PC-3 (cell line): ENCODE measurements at regions not wholly inside any gene's neighbourhood (a gene's known extent, or its start where the extent isn't known, plus 50 kb on each side); places are given as distances from the start of the nearest gene placed in this dataset.

Experiments used
- ATAC-seq: fragments of 200-7000 bp; cut with Tn5 transposase; 2 replicates; pipeline ENCODE4 v1.9.1; 2020; ENCODE audit warnings: mild to moderate bottlenecking, moderate library complexity
- BruUV-seq: library from RNA; stranded (reverse); fragments of 400-500 nt; replicated peaks from 2 replicates; lab custom pipeline; 2021; lab: Mats Ljungman, UMichigan
- CTCF ChIA-PET: fragments of 300-600 bp; sonication (Branson Sonifier 250); formaldehyde crosslinking; loops from one replicate; lab custom pipeline; 2022; ENCODE audit warnings: antibody characterized with exemption; lab: Charles Lee
- POLR2A ChIA-PET: fragments of 300-600 bp; sonication (Branson Sonifier 250); formaldehyde crosslinking; loops from one replicate; lab custom pipeline; 2022; ENCODE audit warnings: antibody characterized with exemption; ENCODE audit not compliant: unreplicated experiment; lab: Charles Lee
- DNase-seq: peaks from one replicate; pipeline ENCODE4 v3.0.0-alpha.2; 2015
- H2AFZ ChIP-seq: fragments of 300-600 bp; sonication (generic); 2 replicates; pipeline ENCODE4 v1.6.0; 2016; ENCODE audit warnings: antibody characterized with exemption, low read length
- H3F3A ChIP-seq: fragments of 300-600 bp; sonication (generic); one replicate; pipeline ENCODE4 v1.6.0; 2017; ENCODE audit warnings: antibody characterized with exemption, low read length, control low read depth, mild to moderate bottlenecking; ENCODE audit not compliant: unreplicated experiment
- H3K27ac ChIP-seq: fragments of 300-600 bp; sonication (generic); 2 replicates; pipeline ENCODE4 v1.5.1; 2016; ENCODE audit warnings: mild to moderate bottlenecking, low read length
- H3K27me3 ChIP-seq: fragments of 300-600 bp; sonication (generic); 2 replicates; pipeline ENCODE4 v1.6.1; 2016; ENCODE audit warnings: low read length, mixed read lengths
- H3K36me3 ChIP-seq: fragments of 300-600 bp; sonication (generic); 2 replicates; pipeline ENCODE4 v1.6.1; 2016; ENCODE audit warnings: low read depth, mixed run types, low read length, mixed read lengths
- H3K4me1 ChIP-seq: fragments of 300-600 bp; sonication (generic); 2 replicates; pipeline ENCODE4 v1.5.1; 2016; ENCODE audit warnings: low read length; ENCODE audit not compliant: insufficient read depth
- H3K4me2 ChIP-seq: fragments of 300-600 bp; sonication (generic); 2 replicates; pipeline ENCODE4 v1.6.0; 2016; ENCODE audit warnings: low read length
- H3K4me3 ChIP-seq: fragments of 300-600 bp; sonication (generic); 2 replicates; pipeline ENCODE4 v1.5.1; 2016; ENCODE audit warnings: mild to moderate bottlenecking, low read length, mixed read lengths
- H3K79me2 ChIP-seq: fragments of 300-600 bp; sonication (generic); 2 replicates; pipeline ENCODE4 v1.6.1; 2017; ENCODE audit warnings: low read length, mixed read lengths
- H3K9ac ChIP-seq: fragments of 300-600 bp; sonication (generic); 2 replicates; pipeline ENCODE4 v1.6.0; 2016; ENCODE audit warnings: mild to moderate bottlenecking, low read length
- H3K9me2 ChIP-seq: fragments of 300-600 bp; sonication (generic); replicated peaks from 2 replicates; pipeline ENCODE4 v1.6.1; 2016; ENCODE audit warnings: mixed run types, low read length, mixed read lengths
- H3K9me3 ChIP-seq: fragments of 300-600 bp; sonication (generic); 2 replicates; pipeline ENCODE4 v1.6.1; 2016; ENCODE audit warnings: low read length, mixed read lengths
- H4K20me1 ChIP-seq: fragments of 300-600 bp; sonication (generic); 2 replicates; pipeline ENCODE4 v1.6.1; 2016; ENCODE audit warnings: low read length, mixed read lengths
- EZH2 ChIP-seq: fragments of 300-600 bp; sonication (generic); IDR thresholded peaks from one replicate; pipeline ENCODE4 v1.6.1; 2017; ENCODE audit warnings: antibody characterized with exemption, mild to moderate bottlenecking, low read length; ENCODE audit not compliant: unreplicated experiment
- EZH2phosphoT487 ChIP-seq: fragments of 300-600 bp; sonication (generic); IDR thresholded peaks from 2 replicates; pipeline ENCODE4 v1.6.1; 2018; ENCODE audit warnings: mild to moderate bottlenecking, antibody characterized with exemption, low read length, borderline replicate concordance
- intact Hi-C: fragments of 100-400 bp; cut with micrococcal nuclease; formaldehyde crosslinking; loops from 2 replicates; pipeline ENCODE4 v1.9.0; 2023
- TF ChIP-seq, protein P1 (sequence below): fragments of 300-600 bp; sonication (generic); conservative IDR thresholded peaks from 2 replicates; pipeline ENCODE4 v1.5.1; 2017; ENCODE audit warnings: antibody characterized with exemption, low read depth, mild to moderate bottlenecking, low read length

- H3K27me3 ChIP-seq: no peaks in the 10 kb centered on the region
- no peaks in the 10 kb centered on the region for H3K9me2 ChIP-seq
- TF ChIP-seq EZH2 (no peak), EZH2phosphoT487 (no peak)
- TF ChIP-seq, protein P1, sequence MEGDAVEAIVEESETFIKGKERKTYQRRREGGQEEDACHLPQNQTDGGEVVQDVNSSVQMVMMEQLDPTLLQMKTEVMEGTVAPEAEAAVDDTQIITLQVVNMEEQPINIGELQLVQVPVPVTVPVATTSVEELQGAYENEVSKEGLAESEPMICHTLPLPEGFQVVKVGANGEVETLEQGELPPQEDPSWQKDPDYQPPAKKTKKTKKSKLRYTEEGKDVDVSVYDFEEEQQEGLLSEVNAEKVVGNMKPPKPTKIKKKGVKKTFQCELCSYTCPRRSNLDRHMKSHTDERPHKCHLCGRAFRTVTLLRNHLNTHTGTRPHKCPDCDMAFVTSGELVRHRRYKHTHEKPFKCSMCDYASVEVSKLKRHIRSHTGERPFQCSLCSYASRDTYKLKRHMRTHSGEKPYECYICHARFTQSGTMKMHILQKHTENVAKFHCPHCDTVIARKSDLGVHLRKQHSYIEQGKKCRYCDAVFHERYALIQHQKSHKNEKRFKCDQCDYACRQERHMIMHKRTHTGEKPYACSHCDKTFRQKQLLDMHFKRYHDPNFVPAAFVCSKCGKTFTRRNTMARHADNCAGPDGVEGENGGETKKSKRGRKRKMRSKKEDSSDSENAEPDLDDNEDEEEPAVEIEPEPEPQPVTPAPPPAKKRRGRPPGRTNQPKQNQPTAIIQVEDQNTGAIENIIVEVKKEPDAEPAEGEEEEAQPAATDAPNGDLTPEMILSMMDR: no peak
- H3K36me3 ChIP-seq: peaks cover 7% of the 10 kb centered on the region; the same call in 1 of the 2 replicates
- ChIA-PET CTCF (interaction anchor here (0.6 kb wide), 1 partner anchor 80 kb away, joined by 3 read pairs; no protein-coding TSS in a partner anchor), POLR2A (interaction anchor here (0.7 kb wide), 1 partner anchor 67 kb away, joined by 3 read pairs; no protein-coding TSS in a partner anchor)
- H4K20me1 ChIP-seq: no peaks in the 10 kb centered on the region
- H3K79me2 ChIP-seq: peaks cover 13% of the 10 kb centered on the region; the same call in 1 of the 2 replicates
- no peak overlapping the region for H2AFZ ChIP-seq
- H3K4me2 ChIP-seq: no peak overlapping the region
- BruUV-seq: no TSS peak
- H3K27ac ChIP-seq: no peak overlapping the region
- no peak overlapping the region for H3K9ac ChIP-seq
- H3K4me3 ChIP-seq: no peak overlapping the region
- H3K9me3 ChIP-seq: no peaks in the 10 kb centered on the region
- intact Hi-C loops: no loop called here
- peaks cover 31% of the 10 kb centered on the region for H3K4me1 ChIP-seq
- H3F3A ChIP-seq: no peaks in the 10 kb centered on the region
- ATAC-seq: no peak; the same call in 1 of the 2 replicates
- DNase-seq: peak; percentile 40
Measured at GRCh38 chr14:51562816-51563215, 88.9 kb upstream of the FRMD6 start.

DNA sequence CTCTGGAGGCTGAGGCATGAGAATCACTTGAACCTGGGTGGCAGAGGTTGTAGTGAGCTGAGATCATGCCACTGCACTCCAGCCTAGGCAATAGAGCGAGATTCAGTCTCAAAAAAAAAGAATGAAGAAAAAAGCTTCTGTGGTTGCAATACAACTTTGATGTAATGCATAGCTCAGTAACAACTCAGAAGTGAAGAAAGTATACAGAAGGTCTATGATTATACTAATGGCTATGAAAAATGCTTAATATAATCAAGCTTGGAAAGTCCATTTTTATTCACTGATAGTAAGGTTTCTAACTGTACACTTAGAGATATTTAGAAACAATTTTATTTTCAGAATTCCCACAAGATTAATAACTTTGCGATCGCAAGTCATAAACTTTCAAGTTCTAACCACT is 88.2 kb upstream of the FRMD6 start:
- Histone ChIP-seq H3K4me1 (peaks cover 31% of the 10 kb centered on the region), H3K4me2 (no peak overlapping the region; the same call in 1 of the 2 replicates), H3K9me3 (no peaks in the 10 kb centered on the region), H3K27me3 (no peaks in the 10 kb centered on the region), H3K27ac (no peak overlapping the region), H3K36me3 (peaks cover 7% of the 10 kb centered on the region; the same call in 1 of the 2 replicates), H3K4me3 (no peak overlapping the region), H3K9ac (no peak overlapping the region), H4K20me1 (no peaks in the 10 kb centered on the region), H3K9me2 (no peaks in the 10 kb centered on the region), H2AFZ (no peak overlapping the region), H3F3A (no peaks in the 10 kb centered on the region), H3K79me2 (peaks cover 13% of the 10 kb centered on the region; the same call in 1 of the 2 replicates)
- TF ChIP-seq EZH2 (no peak), EZH2phosphoT487 (no peak)
- TF ChIP-seq, protein P1: no peak
- intact Hi-C loops: no loop called here
- no peak for DNase-seq
- ChIA-PET POLR2A (interaction anchor here (0.6 to 0.7 kb wide), 4 partner anchors 12 to 162 kb away, joined by 3 to 7 read pairs (median 3); no protein-coding TSS in a partner anchor), CTCF (no interaction called here)
- no TSS peak for BruUV-seq
- no peak for ATAC-seq

DNA sequence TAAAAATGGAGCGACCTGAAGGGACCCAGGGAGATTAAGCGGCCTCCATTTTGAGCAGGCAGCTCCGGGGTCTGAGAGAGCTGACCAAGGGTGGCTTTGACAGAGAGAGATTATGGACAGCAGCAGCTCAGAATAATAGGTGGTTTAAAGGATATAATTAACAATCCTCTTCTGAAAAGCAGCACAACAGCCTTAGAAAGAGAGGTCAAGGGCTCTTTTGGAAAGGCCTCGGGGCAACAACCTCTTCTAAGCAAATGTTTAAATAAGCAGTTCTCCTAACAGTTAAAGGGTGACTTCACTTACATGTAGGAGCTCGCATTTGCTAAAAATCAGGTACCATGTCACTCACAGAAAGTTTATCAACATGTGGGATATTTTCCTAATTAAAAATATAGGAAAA is 87.2 kb upstream of the FRMD6 start:
- Histone ChIP-seq H3K9me3 (no peaks in the 10 kb centered on the region), H3K36me3 (peaks cover 7% of the 10 kb centered on the region; the same call in 1 of the 2 replicates), H3K4me3 (peak overlapping the region; percentile 8; the same call in 1 of the 2 replicates), H3K4me1 (peaks cover 31% of the 10 kb centered on the region), H3K79me2 (peaks cover 13% of the 10 kb centered on the region; the same call in 1 of the 2 replicates), H3F3A (no peaks in the 10 kb centered on the region), H3K9me2 (no peaks in the 10 kb centered on the region), H3K27ac (peak overlapping the region; percentile 74), H4K20me1 (no peaks in the 10 kb centered on the region), H3K27me3 (no peaks in the 10 kb centered on the region), H3K9ac (peak overlapping the region; percentile 17), H3K4me2 (peak overlapping the region; percentile 57), H2AFZ (peak overlapping the region; percentile 61)
- peak; percentile 42 for DNase-seq
- ChIA-PET POLR2A (interaction anchor here (0.5 kb wide), 2 partner anchors 29 to 81 kb away, joined by 3 read pairs; no protein-coding TSS in a partner anchor), CTCF (no interaction called here)
- ATAC-seq: peak; percentile 50
- BruUV-seq: no TSS peak
- TF ChIP-seq, protein P1: no peak
- TF ChIP-seq EZH2 (no peak), EZH2phosphoT487 (no peak)
- intact Hi-C loops: no loop called here
